ENCODE measurements at regions not wholly inside any gene's neighbourhood (a gene's known extent, or its start where the extent isn't known, plus 50 kb on each side); places are given as distances from the start of the nearest gene placed in this dataset.

GRCh38 chr2:11096591-11096990, 58.7 kb upstream of the SLC66A3 start:
- no peak for DNase-seq (ENCODE audit: low read depth, low spot score)
- H3K27ac ChIP-seq, result no peak overlapping the region

- no peak for DNase-seq (ENCODE audit: low read depth, low spot score)
Observed at GRCh38 chr2:11097038-11097720, 58.1 kb upstream of the SLC66A3 start.

GRCh38 chr2:11097854-11098387, 57.3 kb upstream of the SLC66A3 start:
- DNase-seq (ENCODE audit: low read depth, low spot score), result no peak
- H3K27ac ChIP-seq, result no peak overlapping the region

More at GRCh38 chr2:11097038-11097720, 58.1 kb upstream of the SLC66A3 start:
- H3K27ac ChIP-seq, result no peak overlapping the region

GRCh38 chr2:11099122-11100065, 55.9 kb upstream of the SLC66A3 start:
- DNase-seq (ENCODE audit: low read depth, low spot score), result no peak
- no peak overlapping the region for H3K27ac ChIP-seq

- DNase-seq (ENCODE audit: low read depth, low spot score), result no peak
- no peak overlapping the region for H3K27ac ChIP-seq
Observed at GRCh38 chr2:11100130-11100529, 55.1 kb upstream of the SLC66A3 start.

GRCh38 chr2:11100976-11101375, 54.3 kb upstream of the SLC66A3 start:
- no peak for DNase-seq (ENCODE audit: low read depth, low spot score)
- H3K27ac ChIP-seq, result no peak overlapping the region

DNA sequence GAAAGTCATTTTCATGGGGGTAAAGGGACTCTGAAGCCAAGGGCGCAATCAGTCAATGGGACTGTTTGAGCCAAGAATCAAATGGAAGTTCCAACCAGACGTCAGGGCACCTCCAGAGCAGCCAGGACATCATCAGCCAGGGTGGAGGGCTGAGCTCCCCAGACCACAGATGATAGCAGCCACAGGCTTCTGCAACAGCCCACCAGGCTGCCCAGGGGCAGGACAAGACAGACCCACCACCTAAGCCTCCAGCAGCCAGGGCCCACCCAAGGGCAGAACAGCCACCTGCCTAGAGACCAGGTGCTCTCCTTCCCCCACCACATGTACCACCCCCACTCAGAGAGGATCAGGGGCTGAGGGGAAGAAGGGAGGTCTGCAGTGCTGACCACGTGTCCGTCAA, 53.8 kb upstream of the SLC66A3 start:
- no peak overlapping the region for H3K27ac ChIP-seq
- DNase-seq (ENCODE audit: low read depth, low spot score), result no peak

DNA sequence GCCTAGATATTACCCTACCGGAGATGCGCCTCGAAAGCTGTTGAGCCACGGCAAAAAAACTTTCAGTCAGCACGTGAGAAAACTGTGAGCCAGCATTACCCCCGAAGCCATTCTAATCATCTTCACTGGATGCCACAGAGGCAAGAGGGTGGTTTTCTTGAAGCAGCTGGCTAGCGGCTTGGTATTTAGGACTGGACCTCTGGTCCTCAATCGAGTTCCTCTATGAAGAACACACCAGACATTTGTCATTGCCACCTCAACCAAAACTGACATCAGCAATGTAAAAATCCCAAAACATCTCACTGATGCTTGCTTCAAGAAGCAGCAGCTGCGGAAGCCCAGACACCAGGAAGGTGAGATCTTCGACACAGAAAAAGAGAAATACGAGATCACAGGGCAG, 52.8 kb upstream of the SLC66A3 start:
- no peak overlapping the region for H3K27ac ChIP-seq
- no peak for DNase-seq (ENCODE audit: low read depth, low spot score)

GRCh38 chr2:11102956-11103860, 52.1 kb upstream of the SLC66A3 start:
- H3K27ac ChIP-seq, result no peak overlapping the region
- no peak for DNase-seq (ENCODE audit: low read depth, low spot score)

- H3K27ac ChIP-seq, result no peak overlapping the region
- DNase-seq (ENCODE audit: low read depth, low spot score), result no peak
Observed at GRCh38 chr2:11103984-11104793, 51.1 kb upstream of the SLC66A3 start.

DNA sequence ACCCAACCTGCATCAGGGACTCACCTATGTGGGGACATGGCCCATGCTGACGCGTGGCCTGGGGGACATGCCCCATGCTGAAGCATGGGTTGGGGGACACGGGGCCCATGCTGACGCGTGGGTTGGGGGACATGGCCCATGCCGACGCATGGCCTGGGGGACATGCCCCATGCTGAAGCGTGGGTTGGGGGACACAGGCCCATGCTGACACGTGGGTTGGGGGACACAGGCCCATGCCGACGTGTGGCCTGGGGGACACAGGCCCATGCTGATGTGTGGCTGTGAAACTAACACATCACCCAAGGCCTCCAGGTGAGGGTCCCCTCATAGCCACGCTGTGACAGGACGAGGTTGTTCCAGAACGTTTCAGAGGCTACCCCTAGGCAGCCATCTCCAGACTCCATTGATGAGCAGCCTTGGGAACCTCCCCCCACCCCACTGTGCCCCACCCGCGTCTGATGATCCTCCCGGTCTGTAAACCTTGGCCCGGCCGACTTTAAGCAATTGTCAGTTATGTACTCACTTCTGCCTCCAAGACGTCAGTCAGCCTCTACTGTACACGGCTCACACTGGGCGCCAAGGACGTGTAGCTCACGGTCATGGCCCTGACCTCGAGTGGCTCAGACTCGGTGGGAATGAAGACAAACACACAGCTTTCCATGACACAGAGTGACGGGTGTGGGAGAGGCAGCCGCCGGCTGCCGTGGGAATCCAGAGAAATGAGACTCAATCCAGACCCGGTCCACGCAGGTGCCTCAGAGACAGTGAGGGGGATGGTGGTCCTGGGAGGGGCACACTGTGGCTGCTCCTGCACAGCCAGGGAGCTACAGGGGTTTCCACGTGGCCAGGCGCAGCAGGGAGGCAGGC, 50.2 kb upstream of the SLC66A3 start:
- no peak overlapping the region for H3K27ac ChIP-seq
- DNase-seq (ENCODE audit: low read depth, low spot score), result no peak
